Coronary artery (tissue), 2 donors: ENCODE measurements at regions not wholly inside any gene's neighbourhood (a gene's known extent, or its start where the extent isn't known, plus 50 kb on each side); places are given as distances from the start of the nearest gene placed in this dataset.

Source experiments
- DNase-seq: peaks from one replicate; pipeline ENCODE4 v3.0.0-alpha.2; 2017; ENCODE audit warnings: low spot score
- H3K27ac ChIP-seq, 2 donors: fragments of 200-600 bp; sonication (generic); one replicate each; pipeline ENCODE4 v1.5.1; 2016 to 2019
- H3K4me3 ChIP-seq: fragments of 200-600 bp; sonication (generic); 2 replicates; pipeline ENCODE4 v1.5.1; 2016; ENCODE audit warnings: mild to moderate bottlenecking, moderate library complexity
- CTCF ChIP-seq: fragments of 200-600 bp; sonication (generic); IDR thresholded peaks from one replicate; pipeline ENCODE4 v1.5.1; 2019; ENCODE audit warnings: antibody characterized with exemption

GRCh38 chr20:11808841-11809240 lies 108.9 kb upstream of the BTBD3 start:
- TF ChIP-seq CTCF, result no peak
- Histone ChIP-seq H3K27ac (no peak overlapping the region), H3K4me3 (no peak overlapping the region)
- DNase-seq, result no peak

GRCh38 chr20:11810311-11811083 lies 107.2 kb upstream of the BTBD3 start:
- H3K27ac ChIP-seq, result no peak overlapping the region
- no peak for TF ChIP-seq CTCF
- no peak overlapping the region for H3K4me3 ChIP-seq
- no peak for DNase-seq

- no peak for TF ChIP-seq CTCF
- DNase-seq, result no peak
- H3K4me3 ChIP-seq, result no peak overlapping the region
Measured at GRCh38 chr20:11813106-11813890, 104.4 kb upstream of the BTBD3 start.

GRCh38 chr20:11814267-11814666 lies 103.4 kb upstream of the BTBD3 start:
- TF ChIP-seq CTCF, result no peak
- no peak overlapping the region for H3K27ac ChIP-seq
- DNase-seq, result no peak
- no peak overlapping the region for H3K4me3 ChIP-seq

More at GRCh38 chr20:11813106-11813890, 104.4 kb upstream of the BTBD3 start:
- no peak overlapping the region for H3K27ac ChIP-seq

GRCh38 chr20:11820838-11821237 lies 96.9 kb upstream of the BTBD3 start:
- no peak for TF ChIP-seq CTCF
- Histone ChIP-seq H3K27ac (no peak overlapping the region), H3K4me3 (no peak overlapping the region)
- DNase-seq, result no peak

GRCh38 chr20:11822540-11822794 lies 95.2 kb upstream of the BTBD3 start:
- no peak overlapping the region for H3K4me3 ChIP-seq
- H3K27ac ChIP-seq, result no peak overlapping the region
- DNase-seq, result no peak
- no peak for TF ChIP-seq CTCF

- H3K27ac ChIP-seq, result no peak overlapping the region
- TF ChIP-seq CTCF, result no peak
- H3K4me3 ChIP-seq, result no peak overlapping the region
- no peak for DNase-seq
Measured at GRCh38 chr20:11826334-11826733, 91.4 kb upstream of the BTBD3 start.
